IPS DF 4.7 (cell line): ENCODE measurements at regions not wholly inside any gene's neighbourhood (a gene's known extent, or its start where the extent isn't known, plus 50 kb on each side); places are given as distances from the start of the nearest gene placed in this dataset.

Experiments
- DNase-seq: peaks from one replicate; pipeline ENCODE4 v3.0.0-alpha.2; 2013; ENCODE audit warnings: low spot score; ENCODE audit errors: extremely low read depth

- DNase-seq = no peak
Observed at GRCh38 chr12:98341732-98342131, 173.7 kb upstream of the TMPO start.

GRCh38 chr12:98343002-98343567 is 172.3 kb upstream of the TMPO start:
- no peak for DNase-seq

DNA sequence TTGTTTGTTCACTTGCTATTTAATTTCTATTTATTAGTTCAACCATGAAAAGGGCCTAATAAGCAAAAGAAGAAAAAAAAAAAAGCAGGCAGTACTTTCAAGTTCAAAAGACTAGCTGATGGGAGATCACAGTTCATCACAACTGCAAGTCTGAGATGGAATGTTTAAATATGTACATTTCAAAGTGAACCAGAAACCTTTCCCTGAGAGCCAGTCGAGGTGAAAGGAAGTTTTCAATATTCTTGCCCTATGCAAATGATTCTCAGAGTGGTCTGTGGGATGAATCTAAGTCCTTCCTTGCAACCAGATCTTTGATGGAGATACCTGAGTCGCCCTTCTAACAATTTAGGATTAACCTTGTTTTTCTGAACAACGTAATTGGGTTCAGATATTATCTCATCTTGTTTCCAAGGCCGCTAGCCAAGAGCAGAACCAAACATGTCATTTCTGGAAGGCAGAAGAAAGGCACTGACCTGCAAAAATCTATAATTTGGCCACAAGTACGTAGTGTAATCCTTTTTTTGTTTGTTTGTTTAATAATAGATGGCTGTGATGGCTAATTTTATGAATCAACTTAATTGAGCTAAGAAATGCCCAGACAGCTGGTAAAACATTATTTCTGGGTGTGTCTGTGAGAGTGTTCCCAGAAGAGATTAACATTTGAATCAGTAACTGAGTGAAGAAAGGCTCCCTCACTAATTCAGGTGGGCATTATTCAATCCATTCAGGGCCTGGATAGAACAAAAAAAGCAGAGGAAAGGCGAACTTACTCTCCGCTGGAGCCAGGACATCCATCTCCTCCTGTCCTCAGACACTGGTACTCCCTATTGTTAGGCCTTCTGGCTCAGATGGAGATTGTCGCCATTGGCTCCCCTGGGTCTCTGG is 171.1 kb upstream of the TMPO start:
- DNase-seq = no peak

DNA sequence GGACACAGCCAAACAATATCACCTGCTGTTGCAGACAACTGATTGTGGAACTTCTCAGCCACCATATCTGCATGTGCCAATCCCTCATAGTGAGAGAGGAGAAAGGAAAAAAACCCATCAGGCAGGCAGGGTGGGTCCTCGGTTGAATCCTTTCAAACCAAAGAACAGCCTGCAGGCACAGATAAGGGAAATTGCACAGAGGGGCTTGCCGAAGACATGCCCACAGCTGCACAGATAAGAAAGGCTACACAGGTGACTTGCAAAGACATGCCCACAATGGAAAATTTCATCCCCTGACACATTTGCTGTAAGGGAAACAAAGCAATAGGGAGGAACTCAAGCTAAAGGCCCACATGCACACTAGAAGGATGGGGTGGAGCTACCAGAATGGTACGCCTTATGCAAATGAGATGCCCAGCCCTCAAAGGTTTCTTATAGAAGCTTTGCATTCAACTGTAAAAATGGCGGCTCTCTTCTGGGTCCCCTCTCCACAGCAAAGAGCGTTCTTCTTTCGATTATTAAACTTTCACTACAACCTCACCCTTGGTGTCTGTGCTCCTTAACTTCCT is 170.0 kb upstream of the TMPO start:
- no peak for DNase-seq

GRCh38 chr12:98351089-98351488 is 164.3 kb upstream of the TMPO start:
- DNase-seq = no peak

GRCh38 chr12:98351784-98352183 is 163.6 kb upstream of the TMPO start:
- no peak for DNase-seq

- no peak for DNase-seq
Observed at GRCh38 chr12:98352218-98352811, 163.1 kb upstream of the TMPO start.

- no peak for DNase-seq
Observed at GRCh38 chr12:98352835-98353234, 162.6 kb upstream of the TMPO start.

DNA sequence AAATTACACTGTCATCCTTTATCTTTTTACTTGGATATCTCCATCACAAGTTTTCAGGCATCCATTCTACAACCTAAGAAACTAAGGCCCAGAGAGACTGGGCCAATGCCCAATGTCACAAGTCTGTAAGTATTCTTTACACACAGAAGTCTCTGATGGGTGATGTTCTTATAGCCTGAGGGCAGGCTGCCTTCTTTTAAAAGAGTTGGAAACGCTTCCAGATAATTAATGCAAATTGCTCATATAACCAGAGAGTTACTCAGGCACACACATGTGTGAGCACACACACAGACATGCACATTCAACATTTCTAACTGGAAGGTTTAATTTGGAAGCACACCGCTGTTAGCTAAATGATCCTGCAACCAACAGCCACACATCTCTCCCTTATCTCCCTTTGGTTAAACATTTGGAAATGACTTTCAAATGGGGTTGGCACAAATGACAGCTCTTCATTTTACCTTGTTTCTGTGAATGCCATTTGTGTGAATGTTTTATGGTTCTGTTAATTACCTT is 160.8 kb upstream of the TMPO start:
- no peak for DNase-seq

- DNase-seq = no peak
Observed at GRCh38 chr12:98355322-98355721, 160.1 kb upstream of the TMPO start.

DNA sequence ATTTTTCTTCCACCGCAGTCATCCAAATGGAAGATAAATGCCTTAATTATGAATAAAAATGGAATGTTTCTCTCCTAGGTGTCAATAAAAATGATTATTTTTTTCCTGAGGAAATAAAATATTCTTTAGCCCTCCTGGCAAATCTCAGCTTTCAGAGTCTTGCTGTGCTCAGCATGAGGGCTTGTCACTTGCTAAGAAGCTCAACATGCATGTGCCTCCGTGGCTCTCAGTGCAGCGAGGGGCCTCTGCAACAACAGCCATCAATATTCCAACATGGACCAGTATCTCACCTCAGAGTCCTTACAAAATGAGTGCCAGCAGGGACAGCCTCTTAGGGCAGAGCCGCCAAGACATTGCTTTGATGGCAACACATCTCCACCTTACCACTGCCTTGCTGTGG is 159.5 kb upstream of the TMPO start:
- DNase-seq = no peak

DNA sequence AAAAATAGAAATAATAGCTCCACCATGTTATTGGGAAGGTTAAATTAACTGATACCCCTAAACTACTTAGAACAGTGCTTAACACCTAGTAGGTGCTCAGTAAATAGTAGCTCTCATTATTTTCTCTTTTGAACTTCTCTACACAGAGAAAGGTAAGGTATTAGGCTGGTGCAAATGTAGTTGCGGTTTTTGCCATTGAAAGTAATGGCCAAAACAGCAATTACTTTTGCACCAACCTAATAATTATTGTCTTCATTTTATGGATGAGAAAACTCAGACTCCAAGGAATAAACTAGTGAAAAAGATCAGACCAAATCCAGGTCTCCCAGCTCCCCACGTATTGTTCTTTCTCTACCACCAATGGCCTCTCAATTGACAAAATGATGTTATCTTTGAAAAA is 157.2 kb upstream of the TMPO start:
- no peak for DNase-seq

DNA sequence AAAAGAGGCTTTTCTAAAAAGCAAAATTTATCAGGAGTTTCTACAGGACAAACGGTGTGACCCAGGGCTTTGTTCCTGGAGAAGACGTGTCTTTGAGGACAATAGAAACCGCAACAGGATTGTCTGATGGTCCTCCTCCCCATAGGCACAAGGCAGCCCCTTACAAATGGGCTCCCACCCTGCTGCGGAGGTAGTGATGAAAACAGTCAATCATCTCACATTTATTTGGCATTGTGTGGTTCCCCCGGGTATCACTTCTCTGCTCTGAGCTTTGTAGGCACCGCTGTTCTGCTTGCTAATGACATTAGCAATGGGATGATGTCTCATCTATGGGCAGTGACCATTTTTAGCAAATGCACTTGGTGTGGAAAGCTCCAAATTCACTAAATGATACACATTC is 155.5 kb upstream of the TMPO start:
- no peak for DNase-seq

DNA sequence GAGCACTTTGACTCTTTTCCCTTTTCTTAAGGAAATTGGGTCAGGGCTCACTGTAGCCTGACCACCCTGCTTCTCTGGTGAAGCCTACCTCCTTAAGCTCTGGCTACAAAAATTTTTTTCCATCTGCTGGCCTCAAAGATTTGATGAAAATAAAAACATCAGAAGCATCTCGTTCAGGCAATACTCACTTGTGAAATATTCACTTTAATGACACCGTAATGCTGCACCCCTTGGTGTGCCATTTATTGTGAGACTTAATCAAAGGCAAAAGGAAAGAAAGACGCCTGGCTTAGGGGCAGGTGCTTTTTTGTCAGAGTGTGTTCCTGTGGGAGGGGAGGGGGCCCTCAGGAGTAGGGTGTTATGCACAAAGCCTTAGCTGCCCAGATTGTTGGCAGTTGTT is 155.0 kb upstream of the TMPO start:
- DNase-seq = no peak

GRCh38 chr12:98369581-98369980 is 145.8 kb upstream of the TMPO start:
- DNase-seq = no peak

GRCh38 chr12:98370976-98371375 is 144.4 kb upstream of the TMPO start:
- no peak for DNase-seq

- DNase-seq = no peak
Observed at GRCh38 chr12:98371419-98371818, 144.0 kb upstream of the TMPO start.

GRCh38 chr12:98372340-98373024 is 142.9 kb upstream of the TMPO start:
- DNase-seq = no peak

GRCh38 chr12:98373025-98373554 is 142.3 kb upstream of the TMPO start:
- DNase-seq = peak; percentile 69

DNA sequence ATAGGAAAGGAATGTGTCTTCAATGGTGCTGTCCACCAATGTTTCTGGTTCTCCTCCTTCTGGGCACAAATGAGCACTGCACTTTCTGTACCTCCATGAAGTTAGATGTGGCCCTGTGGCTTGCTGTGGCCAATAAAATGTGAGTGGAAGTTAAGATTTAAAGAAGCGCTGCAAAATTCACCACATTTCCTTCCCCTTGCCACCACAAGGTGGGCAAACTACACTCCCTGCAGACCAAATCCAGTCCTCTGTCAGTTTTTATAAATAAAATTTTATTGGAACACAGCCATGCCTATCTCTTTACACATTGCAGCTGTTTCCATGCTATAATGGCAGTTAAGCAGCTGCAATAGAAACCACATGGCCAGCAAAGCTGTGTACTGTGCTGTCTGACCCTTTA is 141.4 kb upstream of the TMPO start:
- no peak for DNase-seq

DNA sequence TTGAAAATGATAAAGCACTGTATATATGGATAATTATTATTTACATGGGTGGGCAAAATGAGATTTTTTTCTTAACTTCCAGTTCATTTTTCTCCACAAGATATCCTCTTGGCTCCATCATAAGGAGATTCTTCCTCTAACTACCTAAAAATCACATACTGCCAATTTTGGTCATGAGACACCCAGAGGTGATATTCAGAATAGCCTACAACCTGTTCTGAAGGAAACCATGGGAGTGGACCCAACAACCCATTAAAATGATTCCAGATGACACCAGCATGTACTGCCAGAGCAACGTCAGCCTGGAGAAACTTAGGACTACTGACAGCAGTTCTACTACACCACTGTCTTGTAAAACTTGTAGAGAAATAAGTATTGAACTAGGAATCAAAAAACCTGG is 136.3 kb upstream of the TMPO start:
- no peak for DNase-seq
